Parathyroid adenoma (tissue), 2 donors: ENCODE measurements at regions not wholly inside any gene's neighbourhood (a gene's known extent, or its start where the extent isn't known, plus 50 kb on each side); places are given as distances from the start of the nearest gene placed in this dataset.

Experiments
- H2AFZ ChIP-seq: fragments of 300-600 bp; sonication (generic); one replicate; pipeline ENCODE4 v1.7.0; 2017; ENCODE audit warnings: antibody characterized with exemption, mild to moderate bottlenecking
- H3K27ac ChIP-seq: fragments of 300-600 bp; sonication (generic); one replicate; pipeline ENCODE4 v1.7.0; 2017
- H3K27me3 ChIP-seq: fragments of 300-600 bp; sonication (generic); one replicate; pipeline ENCODE4 v1.7.0; 2017; ENCODE audit warnings: low read length; ENCODE audit not compliant: control insufficient read depth, insufficient read depth
- H3K36me3 ChIP-seq: fragments of 300-600 bp; sonication (generic); one replicate; pipeline ENCODE4 v1.7.0; 2017; ENCODE audit warnings: low read length; ENCODE audit not compliant: control insufficient read depth, insufficient read depth
- H3K4me1 ChIP-seq: fragments of 300-600 bp; sonication (generic); one replicate; pipeline ENCODE4 v1.7.0; 2017; ENCODE audit warnings: control low read depth
- H3K4me2 ChIP-seq: fragments of 300-600 bp; sonication (generic); one replicate; pipeline ENCODE4 v1.7.0; 2017; ENCODE audit warnings: low read length
- H3K4me3 ChIP-seq: fragments of 300-600 bp; sonication (generic); one replicate; pipeline ENCODE4 v1.7.0; 2017; ENCODE audit warnings: low read depth, low read length
- H3K79me2 ChIP-seq: fragments of 300-600 bp; sonication (generic); one replicate; pipeline ENCODE4 v1.7.0; 2017; ENCODE audit warnings: control low read depth
- H3K9ac ChIP-seq: fragments of 300-600 bp; sonication (generic); one replicate; pipeline ENCODE4 v1.7.0; 2017; ENCODE audit warnings: mild to moderate bottlenecking
- H3K9me3 ChIP-seq: fragments of 300-600 bp; sonication (generic); one replicate; pipeline ENCODE4 v1.7.0; 2017; ENCODE audit warnings: low read length; ENCODE audit not compliant: control insufficient read depth
- TF ChIP-seq, protein P1 (sequence below): fragments of 300-600 bp; sonication (generic); IDR thresholded peaks from one replicate; pipeline ENCODE4 v1.7.0; 2017; ENCODE audit warnings: antibody characterized with exemption, mild to moderate bottlenecking
- donor health status: primary hyperparathyroidism.

DNA sequence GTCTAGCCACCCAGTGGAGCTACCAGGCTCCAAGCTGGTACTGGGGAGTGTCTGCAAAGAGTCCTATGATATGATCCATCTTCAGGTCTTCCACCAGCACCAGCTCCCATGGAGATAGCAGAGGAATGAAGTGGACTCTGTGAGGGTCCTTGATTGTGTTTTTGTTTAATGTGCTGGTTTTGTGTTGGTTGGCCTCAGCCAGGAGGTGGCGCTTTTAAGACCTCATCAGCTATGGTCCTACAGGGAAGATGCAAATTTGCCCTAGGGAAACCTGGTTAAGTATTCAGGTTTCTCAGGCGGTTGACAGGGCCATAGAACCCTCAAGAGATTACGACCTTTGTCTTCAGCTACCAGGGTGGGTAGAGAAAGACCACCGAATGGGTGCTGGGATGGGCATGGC, 1141.1 kb downstream of the STIM2 start:
- TF ChIP-seq, protein P1, sequence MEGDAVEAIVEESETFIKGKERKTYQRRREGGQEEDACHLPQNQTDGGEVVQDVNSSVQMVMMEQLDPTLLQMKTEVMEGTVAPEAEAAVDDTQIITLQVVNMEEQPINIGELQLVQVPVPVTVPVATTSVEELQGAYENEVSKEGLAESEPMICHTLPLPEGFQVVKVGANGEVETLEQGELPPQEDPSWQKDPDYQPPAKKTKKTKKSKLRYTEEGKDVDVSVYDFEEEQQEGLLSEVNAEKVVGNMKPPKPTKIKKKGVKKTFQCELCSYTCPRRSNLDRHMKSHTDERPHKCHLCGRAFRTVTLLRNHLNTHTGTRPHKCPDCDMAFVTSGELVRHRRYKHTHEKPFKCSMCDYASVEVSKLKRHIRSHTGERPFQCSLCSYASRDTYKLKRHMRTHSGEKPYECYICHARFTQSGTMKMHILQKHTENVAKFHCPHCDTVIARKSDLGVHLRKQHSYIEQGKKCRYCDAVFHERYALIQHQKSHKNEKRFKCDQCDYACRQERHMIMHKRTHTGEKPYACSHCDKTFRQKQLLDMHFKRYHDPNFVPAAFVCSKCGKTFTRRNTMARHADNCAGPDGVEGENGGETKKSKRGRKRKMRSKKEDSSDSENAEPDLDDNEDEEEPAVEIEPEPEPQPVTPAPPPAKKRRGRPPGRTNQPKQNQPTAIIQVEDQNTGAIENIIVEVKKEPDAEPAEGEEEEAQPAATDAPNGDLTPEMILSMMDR, result no peak
- Histone ChIP-seq H2AFZ (no peak overlapping the region), H3K4me1 (no peaks in the 10 kb centered on the region), H3K9me3 (no peaks in the 10 kb centered on the region), H3K79me2 (no peaks in the 10 kb centered on the region), H3K4me3 (no peak overlapping the region), H3K4me2 (no peak overlapping the region), H3K27ac (no peak overlapping the region), H3K36me3 (no peaks in the 10 kb centered on the region), H3K27me3 (no peaks in the 10 kb centered on the region), H3K9ac (no peak overlapping the region)

DNA sequence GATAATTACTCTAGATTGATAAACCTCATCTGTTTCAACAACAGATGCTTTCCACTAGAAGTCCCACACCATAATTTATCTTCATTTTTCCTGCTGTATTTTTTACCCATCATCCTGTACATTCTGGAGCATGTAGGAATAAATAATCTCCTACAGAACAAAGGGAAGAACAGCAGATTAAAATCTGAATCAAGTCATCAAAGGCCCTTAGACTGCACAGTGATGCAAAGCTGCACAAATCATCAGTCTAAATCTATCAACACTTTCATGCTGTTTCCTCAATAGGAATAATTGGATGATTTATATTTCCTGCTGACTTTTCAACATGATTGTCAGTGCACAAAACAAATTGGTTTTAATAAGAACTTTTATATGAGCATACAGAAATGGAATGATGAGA, 1143.9 kb downstream of the STIM2 start:
- H3K9ac ChIP-seq, result no peak overlapping the region
- H3K4me1 ChIP-seq, result no peaks in the 10 kb centered on the region
- no peaks in the 10 kb centered on the region for H3K79me2 ChIP-seq
- H3K27ac ChIP-seq, result no peak overlapping the region
- H3K4me3 ChIP-seq, result no peak overlapping the region
- no peak overlapping the region for H3K4me2 ChIP-seq
- H3K36me3 ChIP-seq, result no peaks in the 10 kb centered on the region
- H3K9me3 ChIP-seq, result no peaks in the 10 kb centered on the region
- TF ChIP-seq, protein P1, result no peak
- no peak overlapping the region for H2AFZ ChIP-seq
- H3K27me3 ChIP-seq, result no peaks in the 10 kb centered on the region

DNA sequence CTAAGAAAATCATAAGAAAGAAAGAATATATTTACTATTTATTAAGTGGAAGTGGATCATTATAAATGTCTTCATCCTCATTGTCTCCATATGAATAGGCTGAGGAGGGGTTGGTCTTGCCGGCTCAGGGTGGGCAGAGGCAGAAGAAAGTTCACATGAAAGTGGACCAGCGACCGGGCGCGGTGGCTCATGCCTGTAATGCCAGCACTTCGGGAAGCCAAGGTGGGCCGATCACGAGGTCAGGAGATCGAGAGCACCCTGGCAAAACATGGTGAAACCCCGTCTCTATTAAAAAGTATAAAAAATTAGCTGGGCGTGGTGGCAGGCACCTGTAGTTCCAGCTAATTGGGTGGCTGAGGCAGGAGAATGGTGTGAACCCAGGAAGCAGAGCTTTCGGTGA, 1145.4 kb downstream of the STIM2 start:
- Histone ChIP-seq H3K27me3 (no peaks in the 10 kb centered on the region), H3K9ac (no peak overlapping the region), H3K36me3 (no peaks in the 10 kb centered on the region), H3K79me2 (no peaks in the 10 kb centered on the region), H3K4me2 (no peak overlapping the region), H3K4me1 (no peaks in the 10 kb centered on the region), H2AFZ (no peak overlapping the region), H3K27ac (no peak overlapping the region), H3K4me3 (no peak overlapping the region), H3K9me3 (no peaks in the 10 kb centered on the region)
- TF ChIP-seq, protein P1, result no peak

DNA sequence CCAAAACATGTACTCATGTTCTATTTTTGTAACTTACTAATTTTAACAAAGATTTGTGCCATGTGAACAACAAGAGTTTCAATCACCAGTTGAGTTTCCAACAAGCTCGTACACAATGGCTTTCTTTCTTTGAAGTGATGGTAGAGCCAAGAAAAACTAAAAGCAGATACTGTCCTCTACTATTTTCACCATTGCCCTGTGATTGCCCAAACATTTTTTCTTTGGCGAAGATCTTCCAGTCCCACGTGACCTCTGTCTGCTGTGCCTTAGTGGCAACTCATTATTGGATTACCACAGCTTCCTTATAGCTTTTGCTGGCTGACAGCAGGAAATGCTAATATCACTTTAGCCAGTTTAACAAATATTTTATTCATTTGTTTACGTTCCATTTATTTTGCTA, 1147.1 kb downstream of the STIM2 start:
- Histone ChIP-seq H3K27me3 (no peaks in the 10 kb centered on the region), H3K9me3 (no peaks in the 10 kb centered on the region), H2AFZ (no peak overlapping the region), H3K79me2 (no peaks in the 10 kb centered on the region), H3K4me1 (no peaks in the 10 kb centered on the region), H3K27ac (no peak overlapping the region), H3K4me2 (no peak overlapping the region), H3K9ac (no peak overlapping the region), H3K4me3 (no peak overlapping the region), H3K36me3 (no peaks in the 10 kb centered on the region)
- TF ChIP-seq, protein P1, result no peak

DNA sequence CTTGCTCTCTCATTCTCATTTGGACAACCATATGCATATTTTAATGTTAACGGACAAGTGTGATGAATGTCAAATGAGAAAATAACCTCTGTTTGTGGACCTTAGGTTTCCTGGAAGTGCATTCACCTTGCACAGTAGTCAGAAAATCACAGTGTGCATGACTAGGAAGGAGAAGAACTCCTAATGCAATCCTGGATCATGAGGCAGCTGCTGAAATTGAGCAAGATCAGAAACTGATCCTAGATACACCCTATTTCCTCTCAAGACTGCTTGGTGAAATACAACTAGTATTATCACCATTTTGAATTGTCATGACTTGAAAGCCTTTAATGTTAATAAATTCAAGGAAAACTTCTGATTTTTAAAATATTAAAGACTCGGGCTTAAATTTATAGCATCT, 1148.9 kb downstream of the STIM2 start:
- H2AFZ ChIP-seq, result no peak overlapping the region
- TF ChIP-seq, protein P1, result no peak
- H3K36me3 ChIP-seq, result no peaks in the 10 kb centered on the region
- H3K4me2 ChIP-seq, result no peak overlapping the region
- H3K27me3 ChIP-seq, result no peaks in the 10 kb centered on the region
- H3K4me1 ChIP-seq, result no peaks in the 10 kb centered on the region
- H3K27ac ChIP-seq, result no peak overlapping the region
- no peak overlapping the region for H3K4me3 ChIP-seq
- H3K79me2 ChIP-seq, result no peaks in the 10 kb centered on the region
- no peaks in the 10 kb centered on the region for H3K9me3 ChIP-seq
- H3K9ac ChIP-seq, result no peak overlapping the region
